Uterus (tissue), 3 donors: ENCODE measurements at regions not wholly inside any gene's neighbourhood (a gene's known extent, or its start where the extent isn't known, plus 50 kb on each side); places are given as distances from the start of the nearest gene placed in this dataset.

ENCODE experiments used
- DNase-seq, 2 donors: peaks; one replicate each; pipeline ENCODE4 v3.0.0-alpha.2; 2019 to 2020
- H3K27ac ChIP-seq, 2 donors: fragments of 200-600 bp; sonication (generic); 1 replicate in 1 of 2; 2 replicates in 1 of 2; pipeline ENCODE4 v1.5.1; 2016 to 2018
- H3K27me3 ChIP-seq, 2 donors: fragments of 200-600 bp; sonication (generic); one replicate each; pipeline ENCODE4 v1.5.1; 2018 to 2019; ENCODE audit warnings: control low read depth in 1 of 2
- H3K36me3 ChIP-seq, 2 donors: fragments of 200-600 bp; sonication (generic); one replicate each; pipeline ENCODE4 v1.5.1; 2019; ENCODE audit warnings: control low read depth in 1 of 2
- H3K4me1 ChIP-seq, 2 donors: fragments of 200-600 bp; sonication (generic); one replicate each; pipeline ENCODE4 v1.5.1; 2018 to 2019; ENCODE audit warnings: control low read depth in 1 of 2
- H3K4me3 ChIP-seq, 2 donors: fragments of 200-600 bp; sonication (generic); 1 replicate in 1 of 2; 2 replicates in 1 of 2; pipeline ENCODE4 v1.5.1; 2018 to 2019; ENCODE audit warnings: mild to moderate bottlenecking in 1 of 2
- H3K9me3 ChIP-seq, 2 donors: fragments of 200-600 bp; sonication (generic); one replicate each; pipeline ENCODE4 v1.5.1; 2019; ENCODE audit warnings: control low read depth in 1 of 2
- POLR2A ChIP-seq, 2 donors: fragments of 450-650 bp; IDR thresholded peaks; one replicate each; pipeline ENCODE4 v1.6.1; 2016; ENCODE audit warnings: antibody characterized with exemption in 2 of 2, mild to moderate bottlenecking in 1 of 2, moderate library complexity in 1 of 2
- intact Hi-C: fragments of 100-400 bp; cut with DNase I; formaldehyde crosslinking; loops from one replicate; pipeline ENCODE4 v1.15.1; 2023; ENCODE audit warnings: low total_unique reads
- TF ChIP-seq, protein P1 (sequence below), 4 experiments: fragments of 200-600 bp in 2 of 4; fragments of 450-650 bp in 2 of 4; sonication (generic) in 2 of 4; IDR thresholded peaks; one replicate each; pipeline ENCODE4 v1.5.1; 2016 to 2019; ENCODE audit warnings: antibody characterized with exemption in 4 of 4, mild to moderate bottlenecking in 2 of 4, moderate library complexity in 1 of 4
- donor health status: DM: yes; HTN: yes; CAD: no.

- intact Hi-C loops: no loop called here
- Histone ChIP-seq H3K4me3 (no peak overlapping the region), H3K4me1 (no peaks in the 10 kb centered on the region), H3K27me3 (no peaks in the 10 kb centered on the region), H3K36me3 (no peaks in the 10 kb centered on the region), H3K27ac (no peak overlapping the region), H3K9me3 (no peaks in the 10 kb centered on the region)
- TF ChIP-seq, protein P1, sequence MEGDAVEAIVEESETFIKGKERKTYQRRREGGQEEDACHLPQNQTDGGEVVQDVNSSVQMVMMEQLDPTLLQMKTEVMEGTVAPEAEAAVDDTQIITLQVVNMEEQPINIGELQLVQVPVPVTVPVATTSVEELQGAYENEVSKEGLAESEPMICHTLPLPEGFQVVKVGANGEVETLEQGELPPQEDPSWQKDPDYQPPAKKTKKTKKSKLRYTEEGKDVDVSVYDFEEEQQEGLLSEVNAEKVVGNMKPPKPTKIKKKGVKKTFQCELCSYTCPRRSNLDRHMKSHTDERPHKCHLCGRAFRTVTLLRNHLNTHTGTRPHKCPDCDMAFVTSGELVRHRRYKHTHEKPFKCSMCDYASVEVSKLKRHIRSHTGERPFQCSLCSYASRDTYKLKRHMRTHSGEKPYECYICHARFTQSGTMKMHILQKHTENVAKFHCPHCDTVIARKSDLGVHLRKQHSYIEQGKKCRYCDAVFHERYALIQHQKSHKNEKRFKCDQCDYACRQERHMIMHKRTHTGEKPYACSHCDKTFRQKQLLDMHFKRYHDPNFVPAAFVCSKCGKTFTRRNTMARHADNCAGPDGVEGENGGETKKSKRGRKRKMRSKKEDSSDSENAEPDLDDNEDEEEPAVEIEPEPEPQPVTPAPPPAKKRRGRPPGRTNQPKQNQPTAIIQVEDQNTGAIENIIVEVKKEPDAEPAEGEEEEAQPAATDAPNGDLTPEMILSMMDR (IDR thresholded peaks at IDR 0.05): no peak
- TF ChIP-seq POLR2A (IDR thresholded peaks at IDR 0.05): no peak
- DNase-seq: no peak
Observed at GRCh38 chr5:7242118-7242710, 153.7 kb upstream of the ADCY2 start.

DNA sequence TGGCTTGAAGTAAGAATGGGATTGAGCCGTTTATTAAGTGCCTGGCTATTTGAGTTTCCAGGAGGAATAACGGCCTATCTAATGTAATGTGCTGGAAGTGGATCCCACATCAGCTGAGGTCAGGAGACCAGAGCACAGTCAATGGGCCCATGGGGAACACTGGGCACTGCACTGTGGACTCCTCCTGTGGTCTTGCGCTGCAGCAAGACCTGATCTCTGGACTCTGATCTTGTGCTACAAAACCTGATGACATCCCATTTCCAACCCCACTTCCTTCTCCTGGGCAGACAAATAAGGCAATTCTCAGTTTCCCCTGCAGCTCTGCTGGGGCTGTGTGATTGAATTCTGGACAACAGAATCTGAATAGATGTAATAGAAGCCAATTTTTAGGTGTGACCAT is 151.7 kb upstream of the ADCY2 start:
- H3K9me3 ChIP-seq: no peaks in the 10 kb centered on the region
- intact Hi-C loops: no loop called here
- no peaks in the 10 kb centered on the region for H3K36me3 ChIP-seq
- no peak overlapping the region for H3K27ac ChIP-seq
- no peak for TF ChIP-seq POLR2A (IDR thresholded peaks at IDR 0.05)
- TF ChIP-seq, protein P1 (IDR thresholded peaks at IDR 0.05): no peak
- H3K4me3 ChIP-seq: no peak overlapping the region
- no peaks in the 10 kb centered on the region for H3K4me1 ChIP-seq
- H3K27me3 ChIP-seq: no peaks in the 10 kb centered on the region
- DNase-seq: no peak

GRCh38 chr5:7245121-7245651 is 150.8 kb upstream of the ADCY2 start:
- H3K27me3 ChIP-seq: no peaks in the 10 kb centered on the region
- TF ChIP-seq POLR2A (IDR thresholded peaks at IDR 0.05): no peak
- intact Hi-C loops: no loop called here
- no peak for DNase-seq
- no peaks in the 10 kb centered on the region for H3K9me3 ChIP-seq
- H3K36me3 ChIP-seq: no peaks in the 10 kb centered on the region
- H3K4me1 ChIP-seq: no peaks in the 10 kb centered on the region
- H3K4me3 ChIP-seq: no peak overlapping the region
- H3K27ac ChIP-seq: no peak overlapping the region

GRCh38 chr5:7246287-7246686 is 149.7 kb upstream of the ADCY2 start:
- Histone ChIP-seq H3K4me1 (no peaks in the 10 kb centered on the region), H3K9me3 (no peaks in the 10 kb centered on the region), H3K4me3 (no peak overlapping the region), H3K27me3 (no peaks in the 10 kb centered on the region), H3K27ac (no peak overlapping the region), H3K36me3 (no peaks in the 10 kb centered on the region)
- intact Hi-C loops: no loop called here
- no peak for DNase-seq
- no peak for TF ChIP-seq POLR2A (IDR thresholded peaks at IDR 0.05)
- TF ChIP-seq, protein P1 (IDR thresholded peaks at IDR 0.05): no peak

- DNase-seq: no peak
- no peaks in the 10 kb centered on the region for H3K9me3 ChIP-seq
- no peaks in the 10 kb centered on the region for H3K36me3 ChIP-seq
- intact Hi-C loops: no loop called here
- H3K4me1 ChIP-seq: no peaks in the 10 kb centered on the region
- no peak overlapping the region for H3K4me3 ChIP-seq
- no peak for TF ChIP-seq POLR2A (IDR thresholded peaks at IDR 0.05)
- TF ChIP-seq, protein P1 (IDR thresholded peaks at IDR 0.05): no peak
- H3K27me3 ChIP-seq: no peaks in the 10 kb centered on the region
- H3K27ac ChIP-seq: no peak overlapping the region
Observed at GRCh38 chr5:7250004-7250403, 145.9 kb upstream of the ADCY2 start.

GRCh38 chr5:7250611-7251010 is 145.3 kb upstream of the ADCY2 start:
- intact Hi-C loops: no loop called here
- no peak overlapping the region for H3K27ac ChIP-seq
- no peaks in the 10 kb centered on the region for H3K4me1 ChIP-seq
- no peak for DNase-seq
- no peak overlapping the region for H3K4me3 ChIP-seq
- no peaks in the 10 kb centered on the region for H3K27me3 ChIP-seq
- no peak for TF ChIP-seq POLR2A (IDR thresholded peaks at IDR 0.05)
- TF ChIP-seq, protein P1 (IDR thresholded peaks at IDR 0.05): no peak
- H3K36me3 ChIP-seq: no peaks in the 10 kb centered on the region
- H3K9me3 ChIP-seq: no peaks in the 10 kb centered on the region
